ENCODE measurements at regions not wholly inside any gene's neighbourhood (a gene's known extent, or its start where the extent isn't known, plus 50 kb on each side); places are given as distances from the start of the nearest gene placed in this dataset.

DNA sequence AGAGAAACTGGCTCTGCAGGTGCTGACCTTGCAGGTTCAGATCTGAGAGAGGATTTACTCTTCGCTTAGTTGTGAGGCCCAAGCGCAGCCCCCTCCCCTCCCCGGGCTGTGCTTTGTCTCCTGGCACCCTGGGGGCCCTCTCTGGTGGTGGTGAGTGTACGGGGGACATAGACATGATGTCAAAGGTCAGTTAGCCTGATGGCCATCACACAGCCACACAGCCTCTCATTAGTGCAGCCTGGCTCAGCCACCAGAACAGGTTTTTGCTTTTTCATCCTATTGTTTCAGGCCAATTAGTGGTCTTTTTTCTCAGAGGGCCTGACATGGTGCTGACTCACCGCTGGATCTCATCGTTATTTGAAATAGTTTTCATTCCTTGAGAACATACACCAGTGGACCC, 437.9 kb downstream of the AACS start:
- ChIA-PET CTCF (no interaction called here), POLR2A (no interaction called here)
- no peak overlapping the region for H3K4me3 ChIP-seq (ENCODE audit: low read depth, low read length)
- DNase-seq (ENCODE audit: low read depth, low spot score) = no peak
- TF ChIP-seq, protein P1, sequence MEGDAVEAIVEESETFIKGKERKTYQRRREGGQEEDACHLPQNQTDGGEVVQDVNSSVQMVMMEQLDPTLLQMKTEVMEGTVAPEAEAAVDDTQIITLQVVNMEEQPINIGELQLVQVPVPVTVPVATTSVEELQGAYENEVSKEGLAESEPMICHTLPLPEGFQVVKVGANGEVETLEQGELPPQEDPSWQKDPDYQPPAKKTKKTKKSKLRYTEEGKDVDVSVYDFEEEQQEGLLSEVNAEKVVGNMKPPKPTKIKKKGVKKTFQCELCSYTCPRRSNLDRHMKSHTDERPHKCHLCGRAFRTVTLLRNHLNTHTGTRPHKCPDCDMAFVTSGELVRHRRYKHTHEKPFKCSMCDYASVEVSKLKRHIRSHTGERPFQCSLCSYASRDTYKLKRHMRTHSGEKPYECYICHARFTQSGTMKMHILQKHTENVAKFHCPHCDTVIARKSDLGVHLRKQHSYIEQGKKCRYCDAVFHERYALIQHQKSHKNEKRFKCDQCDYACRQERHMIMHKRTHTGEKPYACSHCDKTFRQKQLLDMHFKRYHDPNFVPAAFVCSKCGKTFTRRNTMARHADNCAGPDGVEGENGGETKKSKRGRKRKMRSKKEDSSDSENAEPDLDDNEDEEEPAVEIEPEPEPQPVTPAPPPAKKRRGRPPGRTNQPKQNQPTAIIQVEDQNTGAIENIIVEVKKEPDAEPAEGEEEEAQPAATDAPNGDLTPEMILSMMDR (IDR thresholded peaks at IDR 0.05; ENCODE audit: insufficient read depth, low read length, missing control alignments) = no peak

DNA sequence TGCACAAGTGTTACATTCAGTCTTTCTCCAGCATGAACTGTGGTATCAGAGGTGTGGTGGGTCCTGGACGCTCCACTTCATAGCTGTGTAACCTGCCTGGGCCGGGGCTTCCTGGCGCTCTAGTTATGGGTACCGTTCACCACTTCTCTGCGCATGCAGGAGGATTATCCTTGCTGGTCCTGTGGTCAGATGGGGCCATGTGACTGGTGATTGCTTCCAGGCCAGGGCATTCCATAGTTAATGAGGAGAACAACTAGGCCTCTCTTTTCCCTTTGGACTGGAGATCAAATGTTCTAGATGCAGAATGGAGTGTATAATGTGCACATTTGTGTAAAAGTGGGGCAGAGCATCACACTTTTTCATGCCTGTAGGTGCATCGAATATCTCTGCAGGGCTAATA, 444.0 kb downstream of the AACS start:
- ChIA-PET CTCF (no interaction called here), POLR2A (no interaction called here)
- H3K4me3 ChIP-seq (ENCODE audit: low read depth, low read length) = no peak overlapping the region
- no peak for DNase-seq (ENCODE audit: low read depth, low spot score)
- TF ChIP-seq, protein P1 (IDR thresholded peaks at IDR 0.05; ENCODE audit: insufficient read depth, low read length, missing control alignments) = no peak

DNA sequence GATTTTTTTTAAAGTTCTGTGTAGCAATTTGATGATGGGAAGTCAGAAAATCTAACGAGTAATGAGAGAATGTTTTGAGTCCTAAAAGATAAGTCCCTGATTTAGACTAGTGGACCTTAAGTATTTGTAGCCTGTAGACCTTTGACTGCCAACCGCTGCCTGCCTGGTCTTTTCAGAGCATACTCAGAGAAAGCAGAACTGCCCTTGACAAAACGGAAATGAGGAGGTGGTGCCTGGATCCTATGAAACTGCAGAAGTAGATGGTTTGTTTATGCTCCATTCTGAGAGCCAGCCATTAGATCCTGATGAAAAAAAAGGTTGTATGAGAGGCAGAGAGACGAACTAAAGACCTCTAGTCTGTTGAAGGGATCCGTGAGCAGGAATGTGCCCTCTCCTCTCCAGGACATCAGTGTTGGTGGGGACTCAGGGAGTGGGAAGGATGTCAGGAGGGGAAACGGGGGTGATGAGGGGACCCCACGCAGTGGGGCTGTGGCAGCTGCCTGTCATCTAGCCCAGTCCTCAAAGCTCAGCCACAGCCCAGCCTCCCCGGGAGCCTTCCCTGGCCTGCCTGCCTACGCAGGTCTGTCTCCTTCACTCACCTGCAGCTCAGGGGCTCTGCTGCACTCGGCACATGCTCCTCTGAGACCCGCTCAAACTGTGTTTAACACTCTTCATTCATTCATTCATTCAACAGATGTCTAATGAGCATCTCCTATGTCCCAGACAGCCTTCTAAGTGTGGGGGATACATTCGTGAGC, 447.5 kb downstream of the AACS start:
- CTCF ChIA-PET = no interaction called here
- TF ChIP-seq, protein P1 (IDR thresholded peaks at IDR 0.05; ENCODE audit: insufficient read depth, low read length, missing control alignments) = no peak
- POLR2A ChIA-PET = no interaction called here
- no peak overlapping the region for H3K4me3 ChIP-seq (ENCODE audit: low read depth, low read length)
- no peak for DNase-seq (ENCODE audit: low read depth, low spot score)

DNA sequence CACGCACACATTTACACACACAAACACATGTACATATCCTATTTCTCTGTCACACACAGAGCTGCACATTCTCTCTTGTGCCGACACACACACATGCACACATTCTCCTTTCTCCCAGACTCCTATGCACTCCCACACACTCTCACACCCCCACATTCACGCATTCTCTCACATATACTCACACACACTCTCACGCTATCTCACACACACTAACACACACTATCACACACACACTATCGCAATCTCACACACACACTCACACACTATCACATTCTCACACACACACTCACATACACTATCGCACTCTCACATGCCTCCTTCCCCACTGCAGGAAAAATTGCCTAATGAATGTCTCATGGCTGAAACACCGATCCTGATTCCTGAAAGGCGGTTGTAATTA, 450.7 kb downstream of the AACS start:
- ChIA-PET CTCF (no interaction called here), POLR2A (no interaction called here)
- no peak overlapping the region for H3K4me3 ChIP-seq (ENCODE audit: low read depth, low read length)
- TF ChIP-seq, protein P1 (IDR thresholded peaks at IDR 0.05; ENCODE audit: insufficient read depth, low read length, missing control alignments) = no peak
- DNase-seq (ENCODE audit: low read depth, low spot score) = no peak

DNA sequence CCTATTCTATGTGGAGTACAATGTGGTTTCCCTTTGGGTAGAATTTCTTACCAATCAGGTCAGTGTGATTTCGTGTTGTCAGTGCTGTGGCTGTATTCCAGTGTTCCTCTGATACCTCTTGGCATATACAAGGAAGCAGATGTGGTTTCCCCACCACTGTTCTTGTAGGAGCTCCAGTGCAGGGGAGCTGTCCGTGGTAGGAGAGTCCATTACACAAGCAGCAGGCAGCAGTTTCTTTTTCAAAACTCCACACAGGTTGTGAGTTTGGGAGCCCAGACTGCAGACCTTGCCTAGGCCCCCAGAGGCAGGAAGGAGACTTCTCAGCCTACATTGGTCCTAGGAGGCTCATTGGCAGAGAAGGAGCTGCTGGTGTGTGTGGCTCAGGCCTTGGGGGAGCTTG, 452.8 kb downstream of the AACS start:
- TF ChIP-seq, protein P1 (IDR thresholded peaks at IDR 0.05; ENCODE audit: insufficient read depth, low read length, missing control alignments) = no peak
- ChIA-PET CTCF (no interaction called here), POLR2A (no interaction called here)
- DNase-seq (ENCODE audit: low read depth, low spot score) = no peak
- H3K4me3 ChIP-seq (ENCODE audit: low read depth, low read length) = no peak overlapping the region

DNA sequence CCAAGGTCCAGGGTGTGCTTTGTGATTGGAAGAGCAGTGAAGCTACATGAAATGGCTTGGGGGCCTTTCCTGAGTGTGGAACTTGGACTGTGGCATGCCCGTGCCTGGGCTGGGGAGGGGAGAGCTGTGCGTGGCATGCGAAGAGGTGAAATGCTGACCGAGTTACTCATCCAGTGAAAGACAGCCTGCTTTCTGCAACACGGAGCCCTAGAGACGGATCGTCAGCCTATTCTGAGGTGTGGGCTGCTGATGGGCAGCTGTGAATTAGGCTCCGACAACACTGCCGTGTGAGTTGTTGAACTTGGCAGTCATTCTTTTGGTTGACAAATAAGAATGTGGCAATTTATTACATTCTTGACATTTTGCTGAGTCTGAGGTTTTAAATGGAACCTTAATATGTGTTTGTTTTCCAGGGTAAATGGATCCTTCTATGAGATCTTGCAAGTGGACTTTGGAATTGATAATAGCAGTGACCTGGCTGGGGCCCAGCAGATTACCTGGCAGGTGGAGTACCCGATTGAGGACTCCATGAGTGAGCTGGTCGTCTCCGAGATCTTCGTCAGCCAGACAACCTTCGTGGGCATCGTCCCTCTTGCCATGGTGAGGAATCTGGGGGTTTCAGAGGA, 453.9 kb downstream of the AACS start:
- DNase-seq (ENCODE audit: low read depth, low spot score) = no peak
- CTCF ChIA-PET = no interaction called here
- POLR2A ChIA-PET = no interaction called here
- H3K4me3 ChIP-seq (ENCODE audit: low read depth, low read length) = no peak overlapping the region
- TF ChIP-seq, protein P1 (IDR thresholded peaks at IDR 0.05; ENCODE audit: insufficient read depth, low read length, missing control alignments) = no peak
